ENCODE measurements at regions not wholly inside any gene's neighbourhood (a gene's known extent, or its start where the extent isn't known, plus 50 kb on each side); places are given as distances from the start of the nearest gene placed in this dataset.
"Not testable (repeated sequence)": the region's sequence is repeated elsewhere in the genome, so short reads cannot be mapped to it uniquely, and the experiment has no call there.

- Mint-ChIP-seq H3K4me3 (no peak overlapping the region), H3K9me3 (peaks cover 15% of the 10 kb centered on the region), H3K36me3 (ENCODE audit: insufficient read depth) (no peaks in the 10 kb centered on the region), H3K27me3 (ENCODE audit: low read depth) (no peaks in the 10 kb centered on the region), H3K4me1 (ENCODE audit: low read depth) (no peaks in the 10 kb centered on the region)
- DNase-seq: no peak
- ATAC-seq: no peak
Measured at GRCh38 chr2:184993746-184994145, 395.4 kb downstream of the ZNF804A start.

- no peak for DNase-seq
- H3K36me3 Mint-ChIP-seq (ENCODE audit: insufficient read depth): no peaks in the 10 kb centered on the region
- no peak for ATAC-seq
- no peak overlapping the region for H3K4me3 Mint-ChIP-seq
- H3K4me1 Mint-ChIP-seq (ENCODE audit: low read depth): no peaks in the 10 kb centered on the region
- H3K9me3 Mint-ChIP-seq: peaks cover 35% of the 10 kb centered on the region
- no peaks in the 10 kb centered on the region for H3K27me3 Mint-ChIP-seq (ENCODE audit: low read depth)
Measured at GRCh38 chr2:185006481-185006880, 408.2 kb downstream of the ZNF804A start.

- H3K4me1 Mint-ChIP-seq (ENCODE audit: low read depth): no peaks in the 10 kb centered on the region
- no peaks in the 10 kb centered on the region for H3K36me3 Mint-ChIP-seq (ENCODE audit: insufficient read depth)
- H3K9me3 Mint-ChIP-seq: peaks cover 41% of the 10 kb centered on the region
- ATAC-seq: no peak
- DNase-seq: no peak
- H3K4me3 Mint-ChIP-seq: no peak overlapping the region
- no peaks in the 10 kb centered on the region for H3K27me3 Mint-ChIP-seq (ENCODE audit: low read depth)
Measured at GRCh38 chr2:185012643-185013042, 414.3 kb downstream of the ZNF804A start.

- ATAC-seq (no peak), DNase-seq (no peak)
- Mint-ChIP-seq H3K36me3 (ENCODE audit: insufficient read depth) (no peaks in the 10 kb centered on the region), H3K4me3 (no peak overlapping the region), H3K27me3 (ENCODE audit: low read depth) (no peaks in the 10 kb centered on the region), H3K4me1 (ENCODE audit: low read depth) (no peaks in the 10 kb centered on the region), H3K9me3 (peaks cover 38% of the 10 kb centered on the region)
Measured at GRCh38 chr2:185014076-185014475, 415.7 kb downstream of the ZNF804A start.

- not testable (repeated sequence) for H3K4me1 Mint-ChIP-seq (ENCODE audit: low read depth); ATAC-seq; H3K36me3 Mint-ChIP-seq (ENCODE audit: insufficient read depth); H3K4me3 Mint-ChIP-seq; H3K27me3 Mint-ChIP-seq (ENCODE audit: low read depth); DNase-seq
- H3K9me3 Mint-ChIP-seq: peaks cover 19% of the 10 kb centered on the region
Measured at GRCh38 chr2:185025891-185026290, 427.6 kb downstream of the ZNF804A start.

- Mint-ChIP-seq H3K4me1 (ENCODE audit: low read depth) (no peaks in the 10 kb centered on the region), H3K4me3 (no peak overlapping the region), H3K9me3 (peaks cover 29% of the 10 kb centered on the region), H3K27me3 (ENCODE audit: low read depth) (no peaks in the 10 kb centered on the region), H3K36me3 (ENCODE audit: insufficient read depth) (no peaks in the 10 kb centered on the region)
- ATAC-seq (no peak), DNase-seq (no peak)
Measured at GRCh38 chr2:185035906-185036305, 437.6 kb downstream of the ZNF804A start.

- H3K36me3 Mint-ChIP-seq (ENCODE audit: insufficient read depth): no peaks in the 10 kb centered on the region
- DNase-seq (no peak), ATAC-seq (no peak)
- H3K4me3 Mint-ChIP-seq: no peak overlapping the region
- H3K9me3 Mint-ChIP-seq: peaks cover 33% of the 10 kb centered on the region
- H3K27me3 Mint-ChIP-seq (ENCODE audit: low read depth): no peaks in the 10 kb centered on the region
- no peaks in the 10 kb centered on the region for H3K4me1 Mint-ChIP-seq (ENCODE audit: low read depth)
Measured at GRCh38 chr2:185044323-185044874, 446.1 kb downstream of the ZNF804A start.

- Mint-ChIP-seq H3K4me3 (no peak overlapping the region), H3K36me3 (ENCODE audit: insufficient read depth) (no peaks in the 10 kb centered on the region), H3K27me3 (ENCODE audit: low read depth) (no peaks in the 10 kb centered on the region), H3K9me3 (peaks cover 15% of the 10 kb centered on the region), H3K4me1 (ENCODE audit: low read depth) (no peaks in the 10 kb centered on the region)
- DNase-seq (no peak), ATAC-seq (no peak)
Measured at GRCh38 chr2:185050804-185051203, 452.5 kb downstream of the ZNF804A start.

GRCh38 chr2:185063761-185064160 lies 465.4 kb downstream of the ZNF804A start:
- peaks cover 5% of the 10 kb centered on the region for H3K9me3 Mint-ChIP-seq
- H3K36me3 Mint-ChIP-seq (ENCODE audit: insufficient read depth): no peaks in the 10 kb centered on the region
- no peak overlapping the region for H3K4me3 Mint-ChIP-seq
- DNase-seq: no peak
- ATAC-seq: no peak
- H3K27me3 Mint-ChIP-seq (ENCODE audit: low read depth): no peaks in the 10 kb centered on the region
- no peaks in the 10 kb centered on the region for H3K4me1 Mint-ChIP-seq (ENCODE audit: low read depth)

- no peaks in the 10 kb centered on the region for H3K4me1 Mint-ChIP-seq (ENCODE audit: low read depth)
- H3K27me3 Mint-ChIP-seq (ENCODE audit: low read depth): no peaks in the 10 kb centered on the region
- no peak for DNase-seq
- peaks cover 5% of the 10 kb centered on the region for H3K9me3 Mint-ChIP-seq
- ATAC-seq: no peak
- no peaks in the 10 kb centered on the region for H3K36me3 Mint-ChIP-seq (ENCODE audit: insufficient read depth)
- no peak overlapping the region for H3K4me3 Mint-ChIP-seq
Measured at GRCh38 chr2:185066128-185066527, 467.8 kb downstream of the ZNF804A start.

GRCh38 chr2:185069107-185069506 lies 470.8 kb downstream of the ZNF804A start:
- Mint-ChIP-seq H3K36me3 (ENCODE audit: insufficient read depth) (no peaks in the 10 kb centered on the region), H3K4me3 (no peak overlapping the region), H3K4me1 (ENCODE audit: low read depth) (no peaks in the 10 kb centered on the region), H3K9me3 (peaks cover 5% of the 10 kb centered on the region), H3K27me3 (ENCODE audit: low read depth) (no peaks in the 10 kb centered on the region)
- ATAC-seq (no peak), DNase-seq (no peak)

- no peaks in the 10 kb centered on the region for H3K36me3 Mint-ChIP-seq (ENCODE audit: insufficient read depth)
- peaks cover 8% of the 10 kb centered on the region for H3K9me3 Mint-ChIP-seq
- no peaks in the 10 kb centered on the region for H3K27me3 Mint-ChIP-seq (ENCODE audit: low read depth)
- no peak for DNase-seq
- H3K4me3 Mint-ChIP-seq: no peak overlapping the region
- ATAC-seq: no peak
- no peaks in the 10 kb centered on the region for H3K4me1 Mint-ChIP-seq (ENCODE audit: low read depth)
Measured at GRCh38 chr2:185074156-185074555, 475.8 kb downstream of the ZNF804A start.

GRCh38 chr2:185082749-185083148 lies 484.4 kb downstream of the ZNF804A start:
- no peaks in the 10 kb centered on the region for H3K27me3 Mint-ChIP-seq (ENCODE audit: low read depth)
- H3K4me1 Mint-ChIP-seq (ENCODE audit: low read depth): no peaks in the 10 kb centered on the region
- ATAC-seq (no peak), DNase-seq (no peak)
- no peaks in the 10 kb centered on the region for H3K36me3 Mint-ChIP-seq (ENCODE audit: insufficient read depth)
- H3K9me3 Mint-ChIP-seq: peaks cover 4% of the 10 kb centered on the region
- H3K4me3 Mint-ChIP-seq: no peak overlapping the region

- DNase-seq: no peak
- no peaks in the 10 kb centered on the region for H3K27me3 Mint-ChIP-seq (ENCODE audit: low read depth)
- H3K4me3 Mint-ChIP-seq: no peak overlapping the region
- no peaks in the 10 kb centered on the region for H3K36me3 Mint-ChIP-seq (ENCODE audit: insufficient read depth)
- ATAC-seq: no peak
- H3K4me1 Mint-ChIP-seq (ENCODE audit: low read depth): no peaks in the 10 kb centered on the region
- peaks cover 12% of the 10 kb centered on the region for H3K9me3 Mint-ChIP-seq
Measured at GRCh38 chr2:185108588-185108987, 510.3 kb downstream of the ZNF804A start.

- Mint-ChIP-seq H3K4me3 (no peak overlapping the region), H3K4me1 (ENCODE audit: low read depth) (no peaks in the 10 kb centered on the region), H3K9me3 (peaks cover 9% of the 10 kb centered on the region), H3K27me3 (ENCODE audit: low read depth) (no peaks in the 10 kb centered on the region), H3K36me3 (ENCODE audit: insufficient read depth) (no peaks in the 10 kb centered on the region)
- DNase-seq: no peak
- no peak for ATAC-seq
Measured at GRCh38 chr2:185127412-185127811, 529.1 kb downstream of the ZNF804A start.

- Mint-ChIP-seq H3K4me3 (no peak overlapping the region), H3K9me3 (peaks cover 4% of the 10 kb centered on the region), H3K4me1 (ENCODE audit: low read depth) (no peaks in the 10 kb centered on the region), H3K36me3 (ENCODE audit: insufficient read depth) (no peaks in the 10 kb centered on the region), H3K27me3 (ENCODE audit: low read depth) (no peaks in the 10 kb centered on the region)
- no peak for ATAC-seq
- no peak for DNase-seq
Measured at GRCh38 chr2:185128346-185128745, 530.0 kb downstream of the ZNF804A start.

Data from activated T-cell treated with anti-CD3 and anti-CD28 coated beads, Interleukin-2, amount 50 U/mL, for 4 hours (primary cell).